ENCODE measurements at regions not wholly inside any gene's neighbourhood (a gene's known extent, or its start where the extent isn't known, plus 50 kb on each side); places are given as distances from the start of the nearest gene placed in this dataset.

GRCh38 chr6:15131234-15131633 lies 114.6 kb upstream of the JARID2 start:
- Histone ChIP-seq H3K4me2 (ENCODE audit: low read length) (no peak overlapping the region), H2AFZ (ENCODE audit: low read depth, low read length) (no peak overlapping the region), H3K9ac (ENCODE audit: low read length) (no peak overlapping the region), H3K27me3 (ENCODE audit: insufficient read depth, low read length) (no peaks in the 10 kb centered on the region), H3K36me3 (ENCODE audit: insufficient read depth, low read length) (no peaks in the 10 kb centered on the region), H3K27ac (ENCODE audit: low read depth, low read length) (no peak overlapping the region), H3K79me2 (ENCODE audit: insufficient read depth, low read length) (no peaks in the 10 kb centered on the region), H3K4me3 (ENCODE audit: insufficient read depth, low read depth, low read length) (no peak overlapping the region), H4K20me1 (ENCODE audit: insufficient read depth, low read length) (no peaks in the 10 kb centered on the region), H3K4me1 (ENCODE audit: insufficient read depth, low read length) (peaks cover 21% of the 10 kb centered on the region), H3K9me3 (ENCODE audit: insufficient read depth, low read depth, low read length) (no peaks in the 10 kb centered on the region)
- DNase-seq (ENCODE audit: low read depth) = no peak
- Mint-ChIP-seq H3K4me3 (ENCODE audit: unreplicated experiment) (no peak overlapping the region), H3K27ac (ENCODE audit: unreplicated experiment) (no peak overlapping the region), H3K4me1 (ENCODE audit: low read depth, unreplicated experiment) (peaks cover 20% of the 10 kb centered on the region), H3K27me3 (ENCODE audit: low read depth, unreplicated experiment) (no peaks in the 10 kb centered on the region), H3K36me3 (ENCODE audit: low read depth, unreplicated experiment) (no peaks in the 10 kb centered on the region), H3K9me3 (ENCODE audit: unreplicated experiment) (no peaks in the 10 kb centered on the region)
- no peak for FAIRE-seq
- TF ChIP-seq CTCF (IDR thresholded peaks at IDR 0.05; ENCODE audit: insufficient read depth, low read depth, low read length) (no peak), EZH2 (IDR thresholded peaks at IDR 0.05; ENCODE audit: insufficient read depth, low read length) (no peak)

GRCh38 chr6:15131651-15132061 lies 114.2 kb upstream of the JARID2 start:
- Histone ChIP-seq H3K27me3 (ENCODE audit: insufficient read depth, low read length) (no peaks in the 10 kb centered on the region), H4K20me1 (ENCODE audit: insufficient read depth, low read length) (no peaks in the 10 kb centered on the region), H3K4me1 (ENCODE audit: insufficient read depth, low read length) (peaks cover 21% of the 10 kb centered on the region), H3K9ac (ENCODE audit: low read length) (no peak overlapping the region), H3K79me2 (ENCODE audit: insufficient read depth, low read length) (no peaks in the 10 kb centered on the region), H3K36me3 (ENCODE audit: insufficient read depth, low read length) (no peaks in the 10 kb centered on the region), H3K27ac (ENCODE audit: low read depth, low read length) (peak overlapping the region; percentile 15), H3K9me3 (ENCODE audit: insufficient read depth, low read depth, low read length) (no peaks in the 10 kb centered on the region), H2AFZ (ENCODE audit: low read depth, low read length) (no peak overlapping the region), H3K4me3 (ENCODE audit: insufficient read depth, low read depth, low read length) (no peak overlapping the region), H3K4me2 (ENCODE audit: low read length) (no peak overlapping the region)
- no peak for TF ChIP-seq EZH2 (IDR thresholded peaks at IDR 0.05; ENCODE audit: insufficient read depth, low read length)
- H3K36me3 Mint-ChIP-seq (ENCODE audit: low read depth, unreplicated experiment) = no peaks in the 10 kb centered on the region
- peak; percentile 6 for DNase-seq (ENCODE audit: low read depth)
- FAIRE-seq = no peak
- H3K4me1 Mint-ChIP-seq (ENCODE audit: low read depth, unreplicated experiment) = peaks cover 20% of the 10 kb centered on the region
- no peaks in the 10 kb centered on the region for H3K9me3 Mint-ChIP-seq (ENCODE audit: unreplicated experiment)
- no peak overlapping the region for H3K4me3 Mint-ChIP-seq (ENCODE audit: unreplicated experiment)
- H3K27me3 Mint-ChIP-seq (ENCODE audit: low read depth, unreplicated experiment) = no peaks in the 10 kb centered on the region
- H3K27ac Mint-ChIP-seq (ENCODE audit: unreplicated experiment) = no peak overlapping the region

DNA sequence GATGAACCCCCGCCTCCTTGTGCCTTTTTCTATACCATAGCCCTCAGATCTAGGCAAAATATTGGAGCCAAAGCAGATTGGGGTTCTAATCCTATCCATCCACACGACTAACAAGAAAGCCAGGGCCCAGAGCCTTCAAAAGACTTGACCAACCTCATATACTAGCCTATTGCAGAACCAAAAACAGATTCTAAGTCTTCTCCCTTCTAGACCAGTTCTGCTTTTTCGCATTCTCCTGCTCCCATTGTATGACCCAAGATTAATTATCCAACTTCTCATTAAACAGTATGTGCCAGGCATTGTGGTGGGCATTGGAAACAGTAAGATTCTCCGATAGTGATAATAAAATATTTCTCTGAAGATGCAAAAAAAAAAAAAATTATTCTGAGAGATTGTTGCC lies 113.7 kb upstream of the JARID2 start:
- no peaks in the 10 kb centered on the region for H3K27me3 ChIP-seq (ENCODE audit: insufficient read depth, low read length)
- no peaks in the 10 kb centered on the region for H3K36me3 ChIP-seq (ENCODE audit: insufficient read depth, low read length)
- no peaks in the 10 kb centered on the region for H3K79me2 ChIP-seq (ENCODE audit: insufficient read depth, low read length)
- H3K27ac ChIP-seq (ENCODE audit: low read depth, low read length) = peak overlapping the region; percentile 74
- H4K20me1 ChIP-seq (ENCODE audit: insufficient read depth, low read length) = no peaks in the 10 kb centered on the region
- peak overlapping the region; percentile 63 for H3K4me2 ChIP-seq (ENCODE audit: low read length)
- peaks cover 21% of the 10 kb centered on the region for H3K4me1 ChIP-seq (ENCODE audit: insufficient read depth, low read length)
- no peaks in the 10 kb centered on the region for H3K27me3 Mint-ChIP-seq (ENCODE audit: low read depth, unreplicated experiment)
- no peak overlapping the region for H3K4me3 Mint-ChIP-seq (ENCODE audit: unreplicated experiment)
- H3K9me3 ChIP-seq (ENCODE audit: insufficient read depth, low read depth, low read length) = no peaks in the 10 kb centered on the region
- H2AFZ ChIP-seq (ENCODE audit: low read depth, low read length) = no peak overlapping the region
- no peak for DNase-seq (ENCODE audit: low read depth)
- no peak overlapping the region for H3K4me3 ChIP-seq (ENCODE audit: insufficient read depth, low read depth, low read length)
- H3K36me3 Mint-ChIP-seq (ENCODE audit: low read depth, unreplicated experiment) = no peaks in the 10 kb centered on the region
- FAIRE-seq = no peak
- TF ChIP-seq CTCF (IDR thresholded peaks at IDR 0.05; ENCODE audit: insufficient read depth, low read depth, low read length) (no peak), EZH2 (IDR thresholded peaks at IDR 0.05; ENCODE audit: insufficient read depth, low read length) (no peak)
- H3K9ac ChIP-seq (ENCODE audit: low read length) = no peak overlapping the region
- H3K4me1 Mint-ChIP-seq (ENCODE audit: low read depth, unreplicated experiment) = peaks cover 20% of the 10 kb centered on the region
- H3K27ac Mint-ChIP-seq (ENCODE audit: unreplicated experiment) = peak overlapping the region; percentile 21
- no peaks in the 10 kb centered on the region for H3K9me3 Mint-ChIP-seq (ENCODE audit: unreplicated experiment)
